GM12891 (cell line): ENCODE measurements at regions not wholly inside any gene's neighbourhood (a gene's known extent, or its start where the extent isn't known, plus 50 kb on each side); places are given as distances from the start of the nearest gene placed in this dataset.
"Not testable (repeated sequence)": the region's sequence is repeated elsewhere in the genome, so short reads cannot be mapped to it uniquely, and the experiment has no call there.

Experiments used
- DNase-seq: peaks from one replicate; pipeline ENCODE4 v3.0.0; 2011; ENCODE audit warnings: low spot score; ENCODE audit not compliant: insufficient read length
- FAIRE-seq: peaks from 2 replicates; lab custom pipeline; 2011; peaks lifted over from hg19 to GRCh38; lab: Jason Lieb, UNC
- PAX5 ChIP-seq: IDR thresholded peaks from 2 replicates; pipeline ENCODE4 v1.6.1; 2011; ENCODE audit warnings: low read length, moderate library complexity, mild to moderate bottlenecking; ENCODE audit not compliant: insufficient read depth, severe bottlenecking
- POLR2A ChIP-seq: IDR thresholded peaks from 2 replicates; pipeline ENCODE4 v1.6.1; 2011; ENCODE audit warnings: low read depth, low read length, control low read depth
- POLR2AphosphoS5 ChIP-seq: IDR thresholded peaks from 2 replicates; pipeline ENCODE4 v1.6.1; 2011; ENCODE audit warnings: low read depth, low read length, control low read depth
- POU2F2 ChIP-seq: IDR thresholded peaks from 2 replicates; pipeline ENCODE4 v1.6.1; 2011; ENCODE audit warnings: low read depth, mild to moderate bottlenecking, control low read depth, low read length, moderate library complexity
- SPI1 ChIP-seq: IDR thresholded peaks from 2 replicates; pipeline ENCODE4 v1.6.1; 2011; ENCODE audit warnings: low read depth, low read length, control low read depth
- TAF1 ChIP-seq: IDR thresholded peaks from 2 replicates; pipeline ENCODE4 v1.6.1; 2011; ENCODE audit warnings: low read depth, low read length, control low read depth

- TF ChIP-seq POLR2AphosphoS5 (no peak), POLR2A (no peak), TAF1 (no peak), PAX5 (no peak), SPI1 (no peak), POU2F2 (no peak)
- no peak for FAIRE-seq
- DNase-seq: no peak
Observed at GRCh38 chr5:91302958-91303357, 80.2 kb downstream of the ARRDC3 start.

- DNase-seq (no peak), FAIRE-seq (no peak)
- TF ChIP-seq POU2F2 (no peak), POLR2AphosphoS5 (no peak)
Observed at GRCh38 chr5:91302305-91302704, 80.8 kb downstream of the ARRDC3 start.

- TF ChIP-seq TAF1 (no peak), POLR2AphosphoS5 (no peak), SPI1 (no peak), PAX5 (no peak), POU2F2 (no peak), POLR2A (no peak)
- FAIRE-seq (no peak), DNase-seq (no peak)
Observed at GRCh38 chr5:91301106-91301846, 81.8 kb downstream of the ARRDC3 start.

GRCh38 chr5:91297994-91298393 is 85.1 kb downstream of the ARRDC3 start:
- DNase-seq: no peak
- no peak for FAIRE-seq
- TF ChIP-seq POLR2AphosphoS5 (no peak), POLR2A (no peak)

- DNase-seq (no peak), FAIRE-seq (no peak)
- TF ChIP-seq TAF1: no peak
- TF ChIP-seq PAX5: no peak
- no peak for TF ChIP-seq SPI1
- no peak for TF ChIP-seq POLR2A
- no peak for TF ChIP-seq POU2F2
- TF ChIP-seq POLR2AphosphoS5: no peak
Observed at GRCh38 chr5:91296674-91297143, 86.4 kb downstream of the ARRDC3 start.

DNA sequence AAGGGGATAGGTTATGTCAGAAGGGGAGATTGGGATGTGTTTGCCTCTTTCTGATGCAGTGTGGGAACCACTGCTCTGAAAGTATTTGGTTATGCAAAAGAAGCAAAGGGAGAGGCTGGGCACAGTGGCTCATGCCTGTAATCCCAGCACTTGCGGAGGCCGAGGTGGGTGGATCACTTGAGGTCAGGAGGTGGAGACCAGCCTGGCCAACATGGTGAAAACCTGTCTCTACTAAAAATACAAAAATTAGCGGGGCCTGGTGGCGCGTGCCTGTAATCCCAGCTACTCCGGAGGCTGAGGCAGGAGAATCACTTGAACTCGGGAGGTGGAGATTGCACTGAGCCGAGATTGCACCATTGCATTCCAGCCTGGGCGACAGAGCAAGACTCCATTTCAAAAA is 87.0 kb downstream of the ARRDC3 start:
- not testable (repeated sequence) for DNase-seq, FAIRE-seq

- DNase-seq (no peak), FAIRE-seq (peak; percentile 89)
- TF ChIP-seq SPI1 (no peak), PAX5 (no peak), POLR2A (no peak), TAF1 (no peak), POLR2AphosphoS5 (no peak), POU2F2 (no peak)
Observed at GRCh38 chr5:91293131-91293530, 90.0 kb downstream of the ARRDC3 start.

DNA sequence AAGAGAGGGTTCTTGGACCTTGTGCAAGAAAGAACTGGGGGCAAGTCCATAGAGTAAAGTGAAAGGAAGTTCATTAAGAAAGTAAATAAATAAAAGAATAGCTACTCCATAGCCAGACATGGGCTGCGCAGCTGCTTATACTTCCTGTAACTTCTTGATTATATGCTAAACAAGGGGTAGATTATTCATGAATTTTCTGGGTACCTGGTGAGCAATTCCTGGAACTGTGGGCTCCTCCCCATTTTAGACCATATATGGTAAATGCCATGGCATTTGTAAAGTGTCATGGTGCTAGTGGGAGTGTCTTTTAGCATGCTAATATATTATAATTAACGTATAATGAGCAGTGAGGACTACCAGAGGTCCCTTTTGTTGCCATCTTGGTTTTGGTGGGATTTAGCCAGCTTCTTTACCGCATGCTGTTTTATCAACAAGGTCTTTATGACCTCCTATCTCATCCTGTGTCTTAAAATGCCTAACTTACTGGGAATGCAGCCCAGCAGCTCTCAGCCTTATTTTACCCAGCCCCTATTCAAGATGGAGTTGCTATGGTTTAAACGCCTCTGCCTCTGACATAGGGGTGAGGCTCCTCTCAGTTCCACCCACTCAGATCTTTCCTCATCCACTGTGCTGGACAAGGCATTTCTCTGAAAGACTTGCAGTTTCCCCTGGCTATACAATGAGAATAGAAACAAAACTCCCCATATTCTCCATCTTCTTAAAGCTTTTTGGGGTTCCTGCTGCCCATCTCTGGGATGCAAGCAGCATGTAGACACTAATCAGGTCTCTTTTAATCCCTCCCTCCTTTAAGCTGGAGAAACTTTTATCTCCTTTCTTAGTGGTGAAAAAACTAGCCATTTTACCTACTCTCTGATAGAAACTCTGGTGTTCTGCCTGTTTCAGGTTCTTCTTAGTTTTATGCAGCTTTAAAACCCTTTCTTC is 91.2 kb downstream of the ARRDC3 start:
- TF ChIP-seq POU2F2: no peak
- no peak for TF ChIP-seq POLR2A
- no peak for TF ChIP-seq POLR2AphosphoS5
- TF ChIP-seq PAX5: no peak
- no peak for TF ChIP-seq TAF1
- no peak for TF ChIP-seq SPI1
- no peak for DNase-seq
- FAIRE-seq: no peak

DNA sequence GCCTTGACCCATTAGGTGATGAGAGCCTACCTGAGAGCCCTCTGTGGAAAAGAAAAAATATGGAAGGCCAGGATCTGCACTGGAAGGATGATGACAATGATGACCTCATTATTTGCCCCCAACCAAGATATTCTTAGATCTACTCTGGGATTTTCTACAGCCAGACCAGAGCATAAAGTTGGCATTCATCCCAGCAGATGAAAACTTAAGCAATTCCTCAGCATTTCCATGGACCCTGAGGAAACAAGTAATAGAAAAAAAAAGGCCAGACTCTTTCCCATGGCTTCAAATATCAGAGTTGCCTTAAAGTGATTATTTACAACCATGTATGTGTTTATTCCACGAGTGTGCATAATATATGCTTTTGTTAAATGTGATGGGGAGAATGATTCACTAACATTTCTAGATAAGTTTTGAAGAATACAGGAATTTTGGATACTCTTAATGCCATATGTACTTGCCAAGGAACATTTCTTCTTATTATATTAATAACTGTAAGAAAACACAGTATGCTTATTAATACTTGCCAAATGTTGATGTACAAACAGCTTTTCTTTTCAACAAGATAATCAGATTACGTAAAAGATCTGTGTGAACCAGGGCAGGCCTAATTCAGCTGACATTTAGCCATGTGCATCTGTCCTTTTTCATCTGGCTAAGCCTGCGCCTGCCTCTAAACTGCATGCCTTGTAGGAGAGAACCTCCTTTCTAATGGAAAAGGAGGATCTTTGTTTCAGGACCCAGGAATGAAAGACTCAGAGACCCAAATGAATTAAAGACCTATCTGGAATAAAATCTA is 94.8 kb downstream of the ARRDC3 start:
- TF ChIP-seq POLR2AphosphoS5: no peak
- no peak for TF ChIP-seq TAF1
- no peak for TF ChIP-seq POU2F2
- no peak for TF ChIP-seq PAX5
- no peak for TF ChIP-seq SPI1
- no peak for TF ChIP-seq POLR2A
- FAIRE-seq: no peak
- no peak for DNase-seq

DNA sequence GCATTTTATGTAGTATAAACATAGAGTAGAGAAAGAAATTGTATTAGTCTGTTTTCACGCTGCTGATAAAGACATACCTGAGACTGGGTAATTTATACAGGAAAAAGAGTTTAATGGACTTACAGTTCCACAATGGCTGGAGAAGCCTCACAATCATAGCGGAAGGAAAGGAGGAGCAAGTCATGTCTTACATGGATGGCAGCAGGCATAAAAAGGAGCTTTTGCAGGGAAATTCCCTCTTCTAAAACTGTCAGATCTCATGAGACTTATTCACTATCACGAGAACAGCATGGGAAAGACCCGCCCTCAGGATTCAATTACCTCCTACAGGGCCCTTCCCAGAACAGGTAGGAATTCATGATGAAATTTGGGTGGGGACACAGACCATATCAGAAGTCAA is 98.1 kb downstream of the ARRDC3 start:
- not testable (repeated sequence) for DNase-seq, FAIRE-seq
